ENCODE measurements at regions not wholly inside any gene's neighbourhood (a gene's known extent, or its start where the extent isn't known, plus 50 kb on each side); places are given as distances from the start of the nearest gene placed in this dataset.
"Not testable (repeated sequence)": the region's sequence is repeated elsewhere in the genome, so short reads cannot be mapped to it uniquely, and the experiment has no call there.

DNA sequence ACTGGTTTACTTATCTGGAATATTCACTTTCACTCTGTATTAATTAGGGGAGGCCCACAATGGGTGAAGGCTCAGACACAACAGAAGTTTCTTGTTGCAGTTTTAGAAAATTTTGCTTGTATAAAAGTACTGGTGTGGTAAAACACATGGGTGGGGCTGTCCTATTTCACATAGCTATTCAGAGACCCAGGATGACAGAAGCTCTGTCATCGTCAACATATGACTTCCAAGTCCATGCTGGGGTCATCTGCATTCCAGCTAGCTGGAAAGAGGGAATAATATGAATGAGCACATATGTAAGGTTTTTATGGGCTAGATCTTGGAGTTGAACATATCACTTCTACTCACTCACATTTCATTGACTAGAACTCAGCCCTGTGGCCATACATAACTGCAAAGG, 166.4 kb upstream of the KCTD3 start:
- DNase-seq (ENCODE audit: low spot score), result no peak

DNA sequence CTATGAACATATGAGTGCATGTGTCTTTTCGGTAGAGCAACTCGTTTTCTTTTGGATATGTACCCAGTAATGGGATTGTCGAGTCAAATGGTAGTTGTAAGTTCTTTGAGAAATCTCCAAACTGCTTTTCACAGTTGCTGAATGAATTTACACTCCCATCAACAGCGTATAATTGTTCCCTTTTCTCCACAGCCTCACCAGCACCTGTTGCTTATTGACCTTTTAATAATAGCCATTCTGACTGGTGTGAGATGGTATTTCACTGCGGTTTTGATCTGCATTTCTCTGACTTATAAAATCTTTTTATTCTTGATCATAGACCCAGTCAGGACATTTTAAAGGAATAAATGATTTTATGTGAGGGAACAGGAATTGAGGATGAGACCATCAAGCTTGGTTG, 165.0 kb upstream of the KCTD3 start:
- DNase-seq (ENCODE audit: low spot score), result no peak

GRCh38 chr1:215405211-215405610, 161.9 kb upstream of the KCTD3 start:
- no peak for DNase-seq (ENCODE audit: low spot score)

- no peak for DNase-seq (ENCODE audit: low spot score)
Observed at GRCh38 chr1:215406927-215407326, 160.2 kb upstream of the KCTD3 start.

- no peak for DNase-seq (ENCODE audit: low spot score)
Observed at GRCh38 chr1:215407575-215407974, 159.5 kb upstream of the KCTD3 start.

GRCh38 chr1:215409546-215409945, 157.6 kb upstream of the KCTD3 start:
- not testable (repeated sequence) for DNase-seq (ENCODE audit: low spot score)

- not testable (repeated sequence) for DNase-seq (ENCODE audit: low spot score)
Observed at GRCh38 chr1:215415521-215415920, 151.6 kb upstream of the KCTD3 start.

GRCh38 chr1:215416497-215416896, 150.6 kb upstream of the KCTD3 start:
- DNase-seq (ENCODE audit: low spot score), result no peak

DNA sequence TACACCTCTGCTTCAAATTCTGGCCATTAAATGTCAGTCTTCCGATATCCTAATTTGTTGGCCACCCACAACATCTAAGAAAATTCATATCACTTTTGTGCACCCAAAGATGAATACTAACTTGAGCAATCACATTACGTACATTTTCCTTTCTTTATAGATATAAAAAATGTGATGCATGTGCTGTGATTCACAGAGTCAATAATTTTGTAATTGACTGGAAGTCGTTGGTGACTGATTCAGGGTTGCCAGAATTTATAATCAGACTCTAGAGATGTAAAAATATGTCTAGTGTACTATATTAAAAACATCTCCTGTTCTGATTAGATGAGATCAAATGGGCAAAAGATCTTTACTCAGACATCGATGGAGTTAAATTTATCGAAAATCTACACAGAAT, 150.0 kb upstream of the KCTD3 start:
- DNase-seq (ENCODE audit: low spot score), result no peak

DNA sequence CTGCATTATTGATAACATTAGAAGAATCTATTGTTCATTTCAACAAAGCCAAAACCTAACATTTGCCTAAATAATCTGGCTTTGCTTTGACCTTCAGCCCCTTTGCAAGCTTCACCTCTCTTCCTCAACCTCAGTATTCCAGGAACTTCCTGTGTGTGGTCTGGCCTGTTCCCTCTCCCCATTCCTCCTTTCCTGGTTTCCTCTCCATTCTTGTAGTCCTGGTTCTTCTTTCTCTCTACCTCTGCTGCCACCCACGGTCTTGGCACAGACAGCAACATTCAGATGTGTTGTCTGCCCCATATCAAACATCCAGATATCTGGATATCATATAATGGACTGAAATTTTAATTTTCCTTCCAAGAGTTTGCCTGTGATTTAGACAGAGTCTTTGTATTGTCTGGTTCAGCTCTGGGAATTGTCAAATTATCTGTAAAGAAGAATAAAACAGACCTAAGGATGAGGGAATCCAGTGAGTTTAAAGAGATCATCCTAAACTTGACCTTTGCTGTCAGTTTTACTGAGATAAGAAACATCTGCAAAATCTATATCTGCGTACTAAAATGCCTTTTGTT, 148.1 kb upstream of the KCTD3 start:
- no peak for DNase-seq (ENCODE audit: low spot score)

- DNase-seq (ENCODE audit: low spot score), result no peak
Observed at GRCh38 chr1:215421744-215422143, 145.4 kb upstream of the KCTD3 start.

DNA sequence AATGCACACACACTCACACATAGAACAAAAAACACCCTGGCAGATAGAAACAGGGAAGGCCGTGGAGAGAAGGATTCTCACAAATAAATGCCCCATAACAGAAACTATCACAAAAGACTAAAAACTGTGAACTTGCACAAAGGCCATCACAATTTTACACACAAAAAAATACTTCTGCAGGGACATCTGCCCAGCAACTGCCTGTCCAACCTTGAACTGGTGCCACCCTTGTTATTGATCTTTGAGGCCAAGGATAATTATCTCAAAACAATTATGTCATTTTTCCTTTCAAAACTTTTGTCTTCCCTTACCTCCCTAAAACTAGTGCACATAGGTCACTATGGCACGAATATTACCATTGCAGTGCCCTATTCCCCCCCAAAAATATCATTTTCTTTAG, 143.8 kb upstream of the KCTD3 start:
- DNase-seq (ENCODE audit: low spot score), result no peak

DNA sequence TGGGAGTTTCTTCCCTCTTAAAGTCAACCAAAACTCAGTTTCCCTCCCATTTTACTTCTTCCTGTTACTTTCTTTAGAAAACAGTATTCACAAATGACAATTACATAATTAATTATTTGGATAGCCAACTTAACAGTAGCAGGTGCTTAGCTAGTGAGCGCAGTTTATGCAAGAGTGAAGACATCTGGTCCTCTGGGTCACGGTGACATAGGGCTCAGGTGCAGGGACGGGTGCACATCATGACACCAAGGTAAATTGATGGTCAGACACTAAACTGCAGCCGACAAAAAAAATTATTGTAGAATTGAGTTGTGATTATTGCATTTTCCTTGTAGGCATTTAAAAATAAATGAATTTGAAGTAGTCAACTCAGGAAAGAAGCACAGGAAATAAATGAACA, 142.0 kb upstream of the KCTD3 start:
- no peak for DNase-seq (ENCODE audit: low spot score)

DNA sequence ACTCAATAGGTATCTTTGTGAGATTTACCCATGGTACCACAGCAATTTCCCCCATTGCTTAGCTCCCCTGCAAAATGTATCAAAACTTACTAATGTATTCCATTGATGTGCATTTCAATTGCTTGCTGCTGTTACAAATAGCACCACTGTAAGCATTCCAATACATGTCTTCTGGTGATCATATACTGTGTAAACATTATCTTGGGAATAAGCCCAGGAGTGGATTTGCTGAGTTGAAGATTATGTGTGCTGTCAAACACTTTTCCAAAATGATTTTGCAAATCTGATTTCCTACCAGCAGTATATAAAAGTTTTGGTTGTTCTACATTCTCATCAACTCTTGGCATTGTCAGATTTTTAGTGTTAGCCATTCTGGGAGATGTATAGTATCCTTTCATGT, 141.0 kb upstream of the KCTD3 start:
- no peak for DNase-seq (ENCODE audit: low spot score)

DNA sequence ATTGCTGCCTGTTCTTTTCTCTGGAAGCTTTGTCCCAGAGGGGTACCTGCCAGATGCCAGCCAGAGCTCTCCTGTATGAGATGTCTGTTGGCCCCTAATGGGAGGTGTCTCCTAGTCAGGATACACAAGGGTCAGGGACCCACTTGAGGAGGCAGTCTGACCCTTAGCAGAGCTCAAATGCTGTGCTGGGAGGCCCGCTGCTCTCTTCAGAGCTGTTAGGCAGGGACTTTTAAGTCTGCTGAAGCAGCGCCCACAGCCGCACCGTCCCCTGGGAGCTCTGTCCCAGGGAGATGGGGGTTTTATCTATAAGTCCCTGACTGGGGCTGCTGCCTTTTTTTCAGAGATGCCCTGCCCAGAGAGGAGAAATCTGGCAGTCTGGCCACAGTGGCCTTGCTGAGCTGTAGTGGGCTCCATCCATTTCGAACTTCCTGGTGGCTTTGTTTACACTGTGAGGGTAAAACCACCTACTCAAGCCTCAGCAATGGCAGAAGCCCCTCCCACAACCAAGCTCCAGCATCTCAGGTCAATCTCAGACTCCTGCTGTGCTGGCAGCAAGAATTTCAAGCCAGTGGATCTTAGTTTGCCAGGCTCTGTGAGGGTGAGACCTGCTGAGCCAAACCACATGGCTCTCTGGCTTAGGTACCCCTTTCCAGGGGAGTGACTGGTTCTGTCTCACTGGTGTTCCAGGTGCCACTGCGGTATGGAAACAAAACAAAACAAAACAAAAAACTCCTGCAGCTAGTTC, 134.4 kb upstream of the KCTD3 start:
- peak; percentile 8 for DNase-seq (ENCODE audit: low spot score)

DNA sequence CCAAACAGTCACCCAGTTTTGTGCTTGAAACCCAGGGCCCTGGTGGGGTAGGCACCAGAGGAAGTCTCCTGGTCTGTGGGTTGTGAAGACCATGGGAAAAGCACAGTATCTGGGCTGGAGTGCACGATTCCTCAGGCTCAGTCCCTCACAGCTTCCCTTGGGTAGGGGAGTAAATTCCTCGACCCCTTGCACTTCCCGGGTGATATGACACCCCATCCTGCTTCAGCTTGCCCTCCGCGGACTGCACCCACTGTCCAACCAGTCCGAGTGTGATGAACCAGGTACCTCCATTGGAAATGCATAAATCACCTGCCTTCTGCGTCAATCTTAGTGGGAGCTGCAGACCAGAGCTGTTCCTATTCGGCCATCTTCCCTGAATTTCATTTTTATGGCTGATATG, 133.9 kb upstream of the KCTD3 start:
- DNase-seq (ENCODE audit: low spot score), result no peak

DNA sequence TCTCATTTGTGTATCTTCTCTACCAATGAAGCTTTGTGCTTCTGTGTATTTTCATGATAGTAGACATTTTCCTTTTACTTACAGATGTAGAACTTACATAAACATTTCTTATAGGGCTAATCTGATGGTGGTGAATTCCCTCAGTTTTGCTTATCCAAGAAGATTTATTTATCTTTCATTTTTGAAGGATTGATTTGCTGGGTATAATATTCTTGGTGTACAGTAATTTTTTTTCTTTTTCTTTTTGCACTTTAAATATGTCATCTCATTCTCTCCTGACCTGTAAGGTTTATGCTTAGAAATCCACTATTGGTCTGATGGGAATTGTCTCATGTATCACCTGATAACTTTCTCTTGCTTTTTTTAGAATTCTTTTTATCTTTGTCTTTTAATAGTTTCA, 127.6 kb upstream of the KCTD3 start:
- DNase-seq (ENCODE audit: low spot score), result no peak

- DNase-seq (ENCODE audit: low spot score), result no peak
Observed at GRCh38 chr1:215444715-215445414, 122.2 kb upstream of the KCTD3 start.

DNA sequence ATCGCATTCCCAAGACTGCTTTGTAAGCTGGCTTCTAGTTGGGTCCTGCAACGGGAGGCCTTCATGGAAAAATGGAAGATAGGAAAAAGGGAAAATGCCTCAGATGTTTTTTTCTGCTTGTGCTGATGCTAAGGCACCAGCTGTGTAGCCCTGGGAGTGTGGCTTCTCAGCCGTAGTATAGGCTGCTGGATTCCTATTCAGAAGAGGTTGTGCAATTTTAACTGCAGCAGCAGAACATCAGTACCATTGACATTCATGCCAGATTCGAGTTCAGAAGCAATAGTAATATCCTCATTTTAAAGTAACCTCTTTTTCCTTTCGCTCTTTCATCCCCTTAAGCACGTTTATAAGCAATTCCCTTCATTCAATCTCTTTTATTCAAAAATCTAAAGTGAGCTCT, 119.1 kb upstream of the KCTD3 start:
- DNase-seq (ENCODE audit: low spot score), result not testable (repeated sequence)

- DNase-seq (ENCODE audit: low spot score), result not testable (repeated sequence)
Observed at GRCh38 chr1:215449147-215449546, 118.0 kb upstream of the KCTD3 start.

- DNase-seq (ENCODE audit: low spot score), result no peak
Observed at GRCh38 chr1:215453440-215453839, 113.7 kb upstream of the KCTD3 start.

- DNase-seq (ENCODE audit: low spot score), result no peak
Observed at GRCh38 chr1:215457213-215457612, 109.9 kb upstream of the KCTD3 start.

GRCh38 chr1:215458104-215458503, 109.0 kb upstream of the KCTD3 start:
- no peak for DNase-seq (ENCODE audit: low spot score)

Measured in H4 (cell line).